Loucy (cell line): ENCODE measurements at regions not wholly inside any gene's neighbourhood (a gene's known extent, or its start where the extent isn't known, plus 50 kb on each side); places are given as distances from the start of the nearest gene placed in this dataset.

Experiments used
- H2AFZ ChIP-seq: fragments of 200-600 bp; sonication (generic); 2 replicates; pipeline ENCODE4 v1.6.0; 2016; ENCODE audit warnings: antibody characterized with exemption, mild to moderate bottlenecking, low read length, moderate library complexity
- H3F3A ChIP-seq: fragments of 200-600 bp; 2 replicates; pipeline ENCODE4 v1.6.0; 2016; ENCODE audit warnings: antibody characterized with exemption, low read depth, mild to moderate bottlenecking
- H3K27me3 ChIP-seq: fragments of 200-600 bp; sonication (generic); 2 replicates; pipeline ENCODE4 v1.6.1; 2014; ENCODE audit warnings: low read length, mild to moderate bottlenecking; ENCODE audit not compliant: insufficient read depth, poor library complexity, severe bottlenecking
- H3K36me3 ChIP-seq: fragments of 200-600 bp; sonication (generic); 2 replicates; pipeline ENCODE4 v1.6.1; 2016; ENCODE audit warnings: low read length; ENCODE audit not compliant: insufficient read depth
- H3K4me1 ChIP-seq: fragments of 200-600 bp; sonication (generic); 2 replicates; pipeline ENCODE4 v1.5.1; 2014; ENCODE audit warnings: low read length, mild to moderate bottlenecking; ENCODE audit not compliant: insufficient read depth, poor library complexity, severe bottlenecking
- H3K4me2 ChIP-seq: fragments of 200-600 bp; sonication (generic); 2 replicates; pipeline ENCODE4 v1.6.0; 2014; ENCODE audit warnings: antibody characterized with exemption, low read length, low read depth, mild to moderate bottlenecking; ENCODE audit not compliant: poor library complexity, severe bottlenecking
- H3K4me3 ChIP-seq: fragments of 200-600 bp; sonication (generic); 2 replicates; pipeline ENCODE4 v1.5.1; 2014; ENCODE audit warnings: low read length, mild to moderate bottlenecking, mixed read lengths; ENCODE audit not compliant: poor library complexity, severe bottlenecking
- H3K79me2 ChIP-seq: fragments of 200-600 bp; sonication (generic); 2 replicates; pipeline ENCODE4 v1.6.1; 2014; ENCODE audit warnings: low read length; ENCODE audit not compliant: insufficient read depth
- H3K9ac ChIP-seq: fragments of 200-600 bp; sonication (generic); 2 replicates; pipeline ENCODE4 v1.6.0; 2014; ENCODE audit warnings: mild to moderate bottlenecking, low read depth, low read length, moderate library complexity; ENCODE audit not compliant: poor library complexity, severe bottlenecking
- H3K9me2 ChIP-seq: fragments of 200-600 bp; sonication (generic); replicated peaks from 2 replicates; pipeline ENCODE4 v1.6.1; 2016; ENCODE audit warnings: low read depth, low read length, mixed read lengths
- H3K9me3 ChIP-seq: fragments of 200-600 bp; sonication (generic); 2 replicates; pipeline ENCODE4 v1.6.1; 2014; ENCODE audit warnings: mild to moderate bottlenecking, antibody characterized with exemption, low read length, low read depth; ENCODE audit not compliant: insufficient read depth
- H4K20me1 ChIP-seq: fragments of 200-600 bp; sonication (generic); 2 replicates; pipeline ENCODE4 v1.6.0; 2014; ENCODE audit warnings: antibody characterized with exemption, low read length, mild to moderate bottlenecking; ENCODE audit not compliant: insufficient read depth, poor library complexity, severe bottlenecking
- CTCF ChIP-seq: fragments of 200-600 bp; sonication (generic); conservative IDR thresholded peaks from 2 replicates; pipeline ENCODE4 v1.5.1; 2014; ENCODE audit warnings: mild to moderate bottlenecking, antibody characterized with exemption, low read length
- EZH2phosphoT487 ChIP-seq: fragments of 200-600 bp; IDR thresholded peaks from 2 replicates; pipeline ENCODE4 v1.6.1; 2018; ENCODE audit warnings: antibody characterized with exemption, mild to moderate bottlenecking, moderate library complexity, borderline replicate concordance

DNA sequence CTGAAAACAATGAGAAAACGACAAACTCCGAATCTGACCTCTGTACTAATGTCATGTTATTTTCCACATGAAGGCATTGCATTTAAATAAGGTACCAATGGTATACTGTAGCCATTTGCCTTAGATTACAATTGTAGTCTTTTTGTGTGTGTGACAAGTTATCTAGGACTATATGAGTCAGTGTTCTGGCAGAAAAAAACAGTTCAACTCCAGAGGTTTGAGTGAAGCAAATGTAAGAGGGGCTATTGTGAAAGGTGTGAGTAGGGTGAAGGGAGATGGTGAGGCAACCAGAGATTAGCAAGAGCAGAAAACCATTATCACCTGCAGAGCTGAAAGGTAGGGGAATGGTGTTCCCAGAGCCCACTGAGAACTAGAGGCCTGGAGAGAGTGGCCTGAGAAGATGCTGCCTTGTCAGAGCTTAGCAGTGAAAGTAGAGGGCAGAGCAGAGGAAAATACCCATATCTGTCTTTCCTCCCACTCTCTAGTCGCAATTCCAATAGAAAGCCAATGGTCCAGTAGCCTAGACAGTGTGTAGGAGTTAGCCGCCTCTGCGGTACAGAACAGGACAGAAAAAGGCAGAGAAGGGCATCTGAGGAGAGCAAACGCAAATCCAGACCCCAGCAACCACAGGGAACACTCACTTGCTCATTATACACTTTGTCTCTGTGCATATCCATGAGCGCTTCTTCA is 112.2 kb downstream of the DYRK2 start:
- no peaks in the 10 kb centered on the region for H3K27me3 ChIP-seq
- H3K4me1 ChIP-seq: no peaks in the 10 kb centered on the region
- no peak overlapping the region for H3K9ac ChIP-seq
- no peaks in the 10 kb centered on the region for H3K9me3 ChIP-seq
- TF ChIP-seq EZH2phosphoT487 (no peak), CTCF (no peak)
- no peak overlapping the region for H3K4me2 ChIP-seq
- no peaks in the 10 kb centered on the region for H4K20me1 ChIP-seq
- H3F3A ChIP-seq: no peaks in the 10 kb centered on the region
- H3K9me2 ChIP-seq: no peaks in the 10 kb centered on the region
- H2AFZ ChIP-seq: no peak overlapping the region
- no peak overlapping the region for H3K4me3 ChIP-seq
- H3K36me3 ChIP-seq: no peaks in the 10 kb centered on the region
- H3K79me2 ChIP-seq: no peaks in the 10 kb centered on the region

- Histone ChIP-seq H3K9me2 (no peaks in the 10 kb centered on the region), H3K9me3 (no peaks in the 10 kb centered on the region), H3K4me2 (no peak overlapping the region)
These were observed 113.0 kb downstream of the DYRK2 start for GRCh38 chr12:67761566-67761965.

GRCh38 chr12:67764055-67764454 is 115.5 kb downstream of the DYRK2 start:
- H2AFZ ChIP-seq: no peak overlapping the region
- no peaks in the 10 kb centered on the region for H4K20me1 ChIP-seq
- no peaks in the 10 kb centered on the region for H3K79me2 ChIP-seq
- H3K9me3 ChIP-seq: no peaks in the 10 kb centered on the region
- H3K27me3 ChIP-seq: no peaks in the 10 kb centered on the region
- no peak overlapping the region for H3K4me3 ChIP-seq
- no peaks in the 10 kb centered on the region for H3F3A ChIP-seq
- H3K36me3 ChIP-seq: no peaks in the 10 kb centered on the region
- TF ChIP-seq EZH2phosphoT487 (no peak), CTCF (no peak)
- H3K9ac ChIP-seq: no peak overlapping the region
- H3K4me2 ChIP-seq: no peak overlapping the region
- H3K9me2 ChIP-seq: no peaks in the 10 kb centered on the region
- H3K4me1 ChIP-seq: no peaks in the 10 kb centered on the region

More at GRCh38 chr12:67761566-67761965, 113.0 kb downstream of the DYRK2 start:
- H3K79me2 ChIP-seq: no peaks in the 10 kb centered on the region
- no peaks in the 10 kb centered on the region for H4K20me1 ChIP-seq
- no peaks in the 10 kb centered on the region for H3K36me3 ChIP-seq
- no peak for TF ChIP-seq CTCF
- TF ChIP-seq EZH2phosphoT487: no peak
- H3K4me1 ChIP-seq: no peaks in the 10 kb centered on the region
- no peak overlapping the region for H3K9ac ChIP-seq
- H3F3A ChIP-seq: no peaks in the 10 kb centered on the region
- no peaks in the 10 kb centered on the region for H3K27me3 ChIP-seq
- no peak overlapping the region for H3K4me3 ChIP-seq
- H2AFZ ChIP-seq: no peak overlapping the region
